ENCODE measurements at regions not wholly inside any gene's neighbourhood (a gene's known extent, or its start where the extent isn't known, plus 50 kb on each side); places are given as distances from the start of the nearest gene placed in this dataset.

DNA sequence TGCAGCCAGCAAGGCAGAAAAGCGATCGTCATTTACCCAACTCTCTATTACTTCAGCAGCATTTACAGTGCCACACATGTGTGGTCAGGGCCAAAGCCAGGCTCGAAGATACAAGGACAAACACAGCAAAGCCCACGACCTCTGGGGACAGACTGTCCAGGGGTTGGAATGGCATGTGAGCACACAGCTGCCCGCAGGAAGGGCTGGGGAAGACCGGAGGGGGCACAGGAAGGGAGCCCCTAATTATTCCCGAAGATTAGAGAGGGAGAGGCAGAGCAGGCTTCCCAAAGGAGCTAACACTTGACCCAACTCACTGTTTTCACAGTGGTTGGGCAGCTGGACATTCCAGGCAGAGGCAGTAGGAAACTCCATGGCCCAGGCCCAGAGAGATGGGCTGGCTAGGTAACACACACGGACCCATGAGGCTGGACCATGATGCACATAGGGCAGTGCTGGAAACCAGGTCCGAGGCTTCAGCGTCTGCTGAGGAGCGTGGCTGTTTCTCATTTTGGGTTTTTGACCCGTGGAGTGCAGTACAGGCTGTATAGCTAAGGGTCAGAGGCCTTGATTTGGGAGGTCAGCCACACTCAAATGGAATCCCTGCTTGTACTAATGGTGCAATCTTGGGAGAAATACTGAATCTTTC lies 179.8 kb downstream of the FOXO1 start:
- H3K27me3 Mint-ChIP-seq (ENCODE audit: low read depth in 3 of 3): peaks cover 3 to 9% (median 6%) of the 10 kb centered on the region in 3 donors
- H3K36me3 Mint-ChIP-seq: no peaks in the 10 kb centered on the region
- no peak overlapping the region for H3K4me3 Mint-ChIP-seq

DNA sequence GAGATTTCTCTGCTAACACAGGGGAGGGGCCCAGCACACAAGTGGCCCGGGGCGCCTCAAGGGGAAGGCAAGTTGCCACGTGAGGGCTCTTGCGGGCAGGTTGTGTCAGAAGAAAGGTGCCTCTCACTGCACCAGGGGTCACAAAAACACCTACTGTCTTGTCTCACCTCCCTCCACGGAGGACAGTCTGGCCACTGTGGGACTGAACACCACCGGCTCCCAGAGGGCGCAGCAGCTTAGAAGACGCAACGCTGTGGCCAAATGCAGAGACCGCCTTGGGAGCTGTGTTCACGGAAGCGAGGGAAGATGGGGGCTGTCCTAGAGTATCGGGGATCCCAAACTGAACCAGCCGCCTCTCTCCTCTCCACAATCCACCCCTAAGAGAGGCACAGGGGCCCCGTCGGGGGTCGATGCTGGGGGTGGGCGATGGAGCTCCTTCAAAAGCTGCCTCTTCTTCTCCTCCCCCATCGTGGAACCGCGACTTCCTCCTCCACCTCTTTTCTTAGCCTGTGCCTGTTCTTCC lies 177.5 kb downstream of the FOXO1 start:
- Histone ChIP-seq H3K9me3 (replicated peaks in 1 of 2; ENCODE audit: control insufficient read depth in 1 of 2, insufficient read depth in 1 of 2, low read length in 2 of 2) (no peaks in the 10 kb centered on the region), H4K20me1 (ENCODE audit: insufficient read depth, low read length) (no peaks in the 10 kb centered on the region), H3K79me2 (ENCODE audit: insufficient read depth, low read length) (no peaks in the 10 kb centered on the region), H3K4me3 (replicated peaks in 1 of 3; ENCODE audit: low read depth in 2 of 3, low read length in 3 of 3) (no peak overlapping the region), H3K9ac (ENCODE audit: insufficient read depth, low read length, poor library complexity, severe bottlenecking) (no peak overlapping the region), H3K27me3 (ENCODE audit: control insufficient read depth in 2 of 2, insufficient read depth in 2 of 2, low read length in 2 of 2) (no peaks in the 10 kb centered on the region), H3K4me1 (ENCODE audit: control insufficient read depth in 1 of 2, insufficient read depth in 2 of 2, low read length in 2 of 2) (no peaks in the 10 kb centered on the region), H2AFZ (ENCODE audit: insufficient read depth, low read depth, low read length, poor library complexity, severe bottlenecking) (no peak overlapping the region), H3K36me3 (replicated peaks in 1 of 2; ENCODE audit: control insufficient read depth in 1 of 2, insufficient read depth in 2 of 2, low read length in 2 of 2) (no peaks in the 10 kb centered on the region), H3K4me2 (replicated peaks; ENCODE audit: extremely low read depth, low read length, poor library complexity, severe bottlenecking) (no peak overlapping the region), H3K27ac (ENCODE audit: low read depth in 1 of 2, low read length in 2 of 2) (no peak overlapping the region)
- Mint-ChIP-seq H3K4me1 (peaks cover 8% of the 10 kb centered on the region), H3K9me3 (no peaks in the 10 kb centered on the region), H3K27me3 (ENCODE audit: low read depth in 3 of 3) (peaks cover 6 to 9% (median 7%) of the 10 kb centered on the region in 3 donors), H3K4me3 (no peak overlapping the region), H3K36me3 (no peaks in the 10 kb centered on the region), H3K27ac (peak overlapping the region in 1 of 7 donors; percentile 11)
- WGBS (ENCODE audit: insufficient coverage): 97% methylated on average over 16 of the region's 21 CpGs
- TF ChIP-seq, protein P1, sequence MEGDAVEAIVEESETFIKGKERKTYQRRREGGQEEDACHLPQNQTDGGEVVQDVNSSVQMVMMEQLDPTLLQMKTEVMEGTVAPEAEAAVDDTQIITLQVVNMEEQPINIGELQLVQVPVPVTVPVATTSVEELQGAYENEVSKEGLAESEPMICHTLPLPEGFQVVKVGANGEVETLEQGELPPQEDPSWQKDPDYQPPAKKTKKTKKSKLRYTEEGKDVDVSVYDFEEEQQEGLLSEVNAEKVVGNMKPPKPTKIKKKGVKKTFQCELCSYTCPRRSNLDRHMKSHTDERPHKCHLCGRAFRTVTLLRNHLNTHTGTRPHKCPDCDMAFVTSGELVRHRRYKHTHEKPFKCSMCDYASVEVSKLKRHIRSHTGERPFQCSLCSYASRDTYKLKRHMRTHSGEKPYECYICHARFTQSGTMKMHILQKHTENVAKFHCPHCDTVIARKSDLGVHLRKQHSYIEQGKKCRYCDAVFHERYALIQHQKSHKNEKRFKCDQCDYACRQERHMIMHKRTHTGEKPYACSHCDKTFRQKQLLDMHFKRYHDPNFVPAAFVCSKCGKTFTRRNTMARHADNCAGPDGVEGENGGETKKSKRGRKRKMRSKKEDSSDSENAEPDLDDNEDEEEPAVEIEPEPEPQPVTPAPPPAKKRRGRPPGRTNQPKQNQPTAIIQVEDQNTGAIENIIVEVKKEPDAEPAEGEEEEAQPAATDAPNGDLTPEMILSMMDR (IDR thresholded peaks at IDR 0.05): no peak
- no peak for DNase-seq
- intact Hi-C loops (cut with micrococcal nuclease): no loop called here

More for the DNA sequence above, 179.8 kb downstream of the FOXO1 start:
- H3K4me1 Mint-ChIP-seq: peaks cover 8% of the 10 kb centered on the region
- Histone ChIP-seq H2AFZ (ENCODE audit: insufficient read depth, low read depth, low read length, poor library complexity, severe bottlenecking) (no peak overlapping the region), H3K79me2 (ENCODE audit: insufficient read depth, low read length) (no peaks in the 10 kb centered on the region), H3K36me3 (replicated peaks in 1 of 2; ENCODE audit: control insufficient read depth in 1 of 2, insufficient read depth in 2 of 2, low read length in 2 of 2) (no peaks in the 10 kb centered on the region), H4K20me1 (ENCODE audit: insufficient read depth, low read length) (no peaks in the 10 kb centered on the region), H3K27ac (ENCODE audit: low read depth in 1 of 2, low read length in 2 of 2) (no peak overlapping the region), H3K9me3 (replicated peaks in 1 of 2; ENCODE audit: control insufficient read depth in 1 of 2, insufficient read depth in 1 of 2, low read length in 2 of 2) (peaks cover 0 to 3% of the 10 kb centered on the region in 2 donors), H3K4me3 (replicated peaks in 1 of 3; ENCODE audit: low read depth in 2 of 3, low read length in 3 of 3) (no peak overlapping the region), H3K9ac (ENCODE audit: insufficient read depth, low read length, poor library complexity, severe bottlenecking) (no peak overlapping the region), H3K4me2 (replicated peaks; ENCODE audit: extremely low read depth, low read length, poor library complexity, severe bottlenecking) (no peak overlapping the region), H3K4me1 (ENCODE audit: control insufficient read depth in 1 of 2, insufficient read depth in 2 of 2, low read length in 2 of 2) (no peaks in the 10 kb centered on the region), H3K27me3 (ENCODE audit: control insufficient read depth in 2 of 2, insufficient read depth in 2 of 2, low read length in 2 of 2) (no peaks in the 10 kb centered on the region)
- H3K27ac Mint-ChIP-seq: no peak overlapping the region
- 80% methylated on average over 8 of the region's 12 CpGs for WGBS (ENCODE audit: insufficient coverage)
- intact Hi-C loops (cut with micrococcal nuclease): no loop called here
- H3K9me3 Mint-ChIP-seq: peaks cover 0 to 5% (median 3%) of the 10 kb centered on the region in 7 donors
- no peak for DNase-seq
- TF ChIP-seq, protein P1 (IDR thresholded peaks at IDR 0.05): no peak
